PC-9 (cell line): ENCODE measurements at regions not wholly inside any gene's neighbourhood (a gene's known extent, or its start where the extent isn't known, plus 50 kb on each side); places are given as distances from the start of the nearest gene placed in this dataset.

ENCODE experiments used
- CTCF ChIP-seq: fragments of 200-600 bp; sonication (generic); conservative IDR thresholded peaks from 2 replicates; pipeline ENCODE4 v1.6.1; 2017; ENCODE audit warnings: mixed run types, antibody characterized with exemption, mild to moderate bottlenecking, moderate library complexity
- EZH2 ChIP-seq: fragments of 200-600 bp; sonication (generic); IDR thresholded peaks from 2 replicates; pipeline ENCODE4 v1.8.0; 2017; ENCODE audit warnings: antibody characterized with exemption, low read depth

GRCh38 chr2:216802516-216803215, 57.2 kb downstream of the TNP1 start:
- TF ChIP-seq CTCF (no peak), EZH2 (no peak)
